PFSK-1 (cell line): ENCODE measurements at regions not wholly inside any gene's neighbourhood (a gene's known extent, or its start where the extent isn't known, plus 50 kb on each side); places are given as distances from the start of the nearest gene placed in this dataset.

Experiments
- FOXP2 ChIP-seq: optimal IDR thresholded peaks from 2 replicates; pipeline ENCODE3; 2011; ENCODE audit warnings: borderline replicate concordance, control low read depth, inconsistent platforms; ENCODE audit not compliant: insufficient read depth; ENCODE audit errors: extremely low read length, extremely low read depth
- POLR2AphosphoS5 ChIP-seq: IDR thresholded peaks from 2 replicates; pipeline ENCODE4 v1.6.1; 2012; ENCODE audit warnings: low read depth, mild to moderate bottlenecking, control low read depth, low read length, moderate library complexity
- REST ChIP-seq, 2 experiments: IDR thresholded peaks; 2 replicates each; pipeline versions ENCODE4 v1.6.1 to v1.8.0; 2011 to 2012; ENCODE audit warnings: low read depth in 2 of 2, low read length in 2 of 2, control low read depth in 1 of 2, inconsistent platforms in 1 of 2, mild to moderate bottlenecking in 1 of 2, moderate library complexity in 1 of 2; ENCODE audit not compliant: insufficient read depth in 1 of 2
- SIN3A ChIP-seq: IDR thresholded peaks from 2 replicates; pipeline ENCODE4 v1.6.1; 2012; ENCODE audit warnings: mild to moderate bottlenecking, low read length, moderate library complexity, borderline replicate concordance; ENCODE audit not compliant: insufficient read depth
- TAF1 ChIP-seq: IDR thresholded peaks from 2 replicates; pipeline ENCODE4 v1.6.1; 2012; ENCODE audit warnings: low read length, control low read depth, borderline replicate concordance; ENCODE audit not compliant: insufficient read depth

- TF ChIP-seq TAF1 = no peak
- TF ChIP-seq SIN3A = no peak
- no peak for TF ChIP-seq REST (IDR thresholded peaks at IDR 0.05; ENCODE audit: insufficient read depth in 1 of 2, low read depth in 2 of 2, low read length in 2 of 2)
- no peak for TF ChIP-seq FOXP2
- no peak for TF ChIP-seq POLR2AphosphoS5
Measured at GRCh38 chr16:66036184-66036583, 330.3 kb upstream of the CDH5 start.

- TF ChIP-seq POLR2AphosphoS5 (no peak), FOXP2 (no peak), REST (IDR thresholded peaks at IDR 0.05; ENCODE audit: insufficient read depth in 1 of 2, low read depth in 2 of 2, low read length in 2 of 2) (no peak), TAF1 (no peak), SIN3A (no peak)
Measured at GRCh38 chr16:66035096-66035495, 331.4 kb upstream of the CDH5 start.

GRCh38 chr16:66032841-66033240, 333.6 kb upstream of the CDH5 start:
- TF ChIP-seq SIN3A (no peak), POLR2AphosphoS5 (no peak), REST (IDR thresholded peaks at IDR 0.05; ENCODE audit: insufficient read depth in 1 of 2, low read depth in 2 of 2, low read length in 2 of 2) (no peak), FOXP2 (no peak), TAF1 (no peak)

- TF ChIP-seq SIN3A = no peak
- no peak for TF ChIP-seq TAF1
- no peak for TF ChIP-seq FOXP2
- TF ChIP-seq REST (IDR thresholded peaks at IDR 0.05; ENCODE audit: insufficient read depth in 1 of 2, low read depth in 2 of 2, low read length in 2 of 2) = no peak
- no peak for TF ChIP-seq POLR2AphosphoS5
Measured at GRCh38 chr16:66030036-66030435, 336.5 kb upstream of the CDH5 start.
